ENCODE measurements at regions not wholly inside any gene's neighbourhood (a gene's known extent, or its start where the extent isn't known, plus 50 kb on each side); places are given as distances from the start of the nearest gene placed in this dataset.

GRCh38 chr16:73378471-73378870 lies 330.5 kb upstream of the ZFHX3 start:
- TF ChIP-seq CTCF (IDR thresholded peaks at IDR 0.05; ENCODE audit: low read depth, low read length, poor library complexity, severe bottlenecking), result no peak
- no peak for TF ChIP-seq EZH2phosphoT487 (IDR thresholded peaks at IDR 0.05; ENCODE audit: borderline replicate concordance, low read length)

Measured in DOHH2 (cell line).